Stimulated activated effector memory CD8-positive, alpha-beta T cell treated with anti-CD3 and anti-CD28 coated beads, Interleukin-12 subunit alpha, Interleukin-12 subunit beta, amount 100 ng/mL, for 72 hours (primary cell): ENCODE measurements at regions not wholly inside any gene's neighbourhood (a gene's known extent, or its start where the extent isn't known, plus 50 kb on each side); places are given as distances from the start of the nearest gene placed in this dataset.

Experiments
- ATAC-seq: fragments of 150-1000 bp; cut with Tn5 transposase; 2 replicates; pipeline ENCODE4 v1.10.0; 2021
- DNase-seq, 2 donors: peaks; one replicate each; pipeline ENCODE4 v3.0.0; 2021 to 2022; ENCODE audit warnings: low spot score in 2 of 2
- H3K27ac Mint-ChIP-seq: one replicate; pipeline ENCODE4 v1.8.0; 2022; ENCODE audit warnings: mild to moderate bottlenecking, mixed read lengths
- H3K36me3 Mint-ChIP-seq: one replicate; pipeline ENCODE4 v1.8.0; 2022; ENCODE audit warnings: mild to moderate bottlenecking, mixed read lengths
- H3K4me1 Mint-ChIP-seq: one replicate; pipeline ENCODE4 v1.8.0; 2022; ENCODE audit warnings: mixed read lengths
- H3K4me3 Mint-ChIP-seq: one replicate; pipeline ENCODE4 v1.8.0; 2022; ENCODE audit warnings: mild to moderate bottlenecking, mixed read lengths
- H3K9me3 Mint-ChIP-seq: one replicate; pipeline ENCODE4 v1.8.0; 2022; ENCODE audit warnings: mixed read lengths

DNA sequence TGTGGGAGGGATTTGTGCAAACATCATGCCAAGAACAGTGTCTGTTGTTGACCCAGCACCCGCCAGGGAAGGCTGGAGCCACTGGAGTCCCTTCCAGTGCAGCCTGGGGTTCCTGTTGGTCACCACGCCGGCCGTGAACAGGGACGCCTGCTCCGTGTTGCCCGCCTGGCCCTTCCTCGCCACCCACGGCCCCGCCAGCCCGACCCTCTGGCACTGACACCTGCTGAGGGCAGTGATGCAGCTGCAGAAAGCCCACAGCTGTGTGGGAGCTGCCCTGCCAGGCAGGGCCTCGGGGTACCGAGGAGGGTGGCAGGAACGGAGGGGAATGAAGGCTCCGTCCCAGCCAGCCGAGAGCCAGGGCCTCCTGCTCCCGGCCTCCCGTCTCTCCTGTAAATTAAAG is 75.5 kb upstream of the SLCO4A1 start:
- Mint-ChIP-seq H3K36me3 (no peaks in the 10 kb centered on the region), H3K4me1 (peaks cover 6% of the 10 kb centered on the region), H3K4me3 (no peak overlapping the region), H3K27ac (no peak overlapping the region), H3K9me3 (no peaks in the 10 kb centered on the region)
- DNase-seq: no peak
- no peak for ATAC-seq

GRCh38 chr20:62567246-62568044 is 74.9 kb upstream of the SLCO4A1 start:
- Mint-ChIP-seq H3K27ac (no peak overlapping the region), H3K36me3 (no peaks in the 10 kb centered on the region), H3K4me3 (no peak overlapping the region), H3K9me3 (no peaks in the 10 kb centered on the region), H3K4me1 (peaks cover 11% of the 10 kb centered on the region)
- ATAC-seq (no peak), DNase-seq (no peak)

DNA sequence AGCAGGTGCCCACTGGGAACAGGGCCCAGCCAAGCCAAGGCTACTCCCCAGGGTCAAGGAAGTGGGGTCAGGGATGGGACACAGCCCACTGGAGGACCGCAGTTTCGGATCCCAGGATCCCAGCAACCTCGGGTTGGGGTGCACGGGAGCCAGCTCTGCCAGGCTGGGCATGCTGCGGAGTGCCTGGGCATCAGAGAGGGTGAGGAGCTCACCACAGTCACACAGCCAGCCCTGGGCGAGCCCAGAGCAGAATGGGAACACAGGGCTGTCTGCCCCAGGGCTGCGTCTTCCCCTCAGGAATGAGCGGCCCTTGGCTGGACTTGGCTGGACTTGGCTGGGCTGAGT is 74.3 kb upstream of the SLCO4A1 start:
- Mint-ChIP-seq H3K9me3 (no peaks in the 10 kb centered on the region), H3K4me3 (no peak overlapping the region), H3K4me1 (peaks cover 11% of the 10 kb centered on the region), H3K27ac (no peak overlapping the region), H3K36me3 (no peaks in the 10 kb centered on the region)
- no peak for DNase-seq
- ATAC-seq: no peak

GRCh38 chr20:62569615-62570014 is 72.7 kb upstream of the SLCO4A1 start:
- Mint-ChIP-seq H3K4me3 (no peak overlapping the region), H3K36me3 (no peaks in the 10 kb centered on the region), H3K4me1 (peaks cover 11% of the 10 kb centered on the region), H3K9me3 (no peaks in the 10 kb centered on the region), H3K27ac (no peak overlapping the region)
- DNase-seq: no peak
- ATAC-seq: no peak

DNA sequence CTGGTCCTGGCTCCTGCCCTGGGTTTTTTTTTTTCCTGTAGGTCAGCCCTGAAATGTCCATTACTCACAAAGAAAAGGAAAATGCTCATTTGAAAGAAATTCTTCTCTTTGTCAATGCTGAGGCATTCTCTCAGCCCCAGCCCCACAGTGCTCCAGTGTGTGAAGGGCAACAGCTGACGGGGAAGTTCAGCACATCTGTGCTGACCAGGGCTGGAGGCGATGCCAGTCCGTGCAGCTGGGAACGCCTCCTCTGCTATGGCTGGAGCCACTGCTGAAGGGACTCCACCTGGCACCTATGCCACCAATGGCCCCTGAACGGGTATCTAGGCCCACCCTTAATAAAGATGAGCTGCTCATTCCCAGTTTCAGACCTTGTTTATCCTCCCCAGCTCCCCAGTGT is 71.9 kb upstream of the SLCO4A1 start:
- no peak for DNase-seq
- Mint-ChIP-seq H3K4me1 (peaks cover 11% of the 10 kb centered on the region), H3K36me3 (no peaks in the 10 kb centered on the region), H3K4me3 (no peak overlapping the region), H3K9me3 (no peaks in the 10 kb centered on the region), H3K27ac (no peak overlapping the region)
- ATAC-seq: no peak

GRCh38 chr20:62570897-62571668 is 71.2 kb upstream of the SLCO4A1 start:
- Mint-ChIP-seq H3K4me1 (peaks cover 11% of the 10 kb centered on the region), H3K9me3 (no peaks in the 10 kb centered on the region), H3K36me3 (no peaks in the 10 kb centered on the region), H3K4me3 (no peak overlapping the region), H3K27ac (no peak overlapping the region)
- no peak for DNase-seq
- no peak for ATAC-seq

- DNase-seq (no peak), ATAC-seq (peak; percentile 22)
- H3K4me1 Mint-ChIP-seq: peaks cover 11% of the 10 kb centered on the region
- no peaks in the 10 kb centered on the region for H3K36me3 Mint-ChIP-seq
- no peaks in the 10 kb centered on the region for H3K9me3 Mint-ChIP-seq
- no peak overlapping the region for H3K27ac Mint-ChIP-seq
- no peak overlapping the region for H3K4me3 Mint-ChIP-seq
Measured at GRCh38 chr20:62571669-62572344, 70.5 kb upstream of the SLCO4A1 start.

- no peak overlapping the region for H3K27ac Mint-ChIP-seq
- no peaks in the 10 kb centered on the region for H3K36me3 Mint-ChIP-seq
- H3K4me1 Mint-ChIP-seq: peaks cover 11% of the 10 kb centered on the region
- H3K9me3 Mint-ChIP-seq: no peaks in the 10 kb centered on the region
- no peak for DNase-seq
- no peak overlapping the region for H3K4me3 Mint-ChIP-seq
- no peak for ATAC-seq
Measured at GRCh38 chr20:62572980-62573379, 69.3 kb upstream of the SLCO4A1 start.

- no peaks in the 10 kb centered on the region for H3K9me3 Mint-ChIP-seq
- peaks cover 11% of the 10 kb centered on the region for H3K4me1 Mint-ChIP-seq
- ATAC-seq: no peak
- H3K27ac Mint-ChIP-seq: no peak overlapping the region
- H3K36me3 Mint-ChIP-seq: no peaks in the 10 kb centered on the region
- H3K4me3 Mint-ChIP-seq: no peak overlapping the region
- DNase-seq: no peak
Measured at GRCh38 chr20:62573817-62574216, 68.5 kb upstream of the SLCO4A1 start.

GRCh38 chr20:62574230-62574993 is 67.9 kb upstream of the SLCO4A1 start:
- ATAC-seq (no peak), DNase-seq (no peak)
- Mint-ChIP-seq H3K4me3 (no peak overlapping the region), H3K27ac (no peak overlapping the region), H3K36me3 (no peaks in the 10 kb centered on the region), H3K4me1 (peaks cover 11% of the 10 kb centered on the region), H3K9me3 (no peaks in the 10 kb centered on the region)

DNA sequence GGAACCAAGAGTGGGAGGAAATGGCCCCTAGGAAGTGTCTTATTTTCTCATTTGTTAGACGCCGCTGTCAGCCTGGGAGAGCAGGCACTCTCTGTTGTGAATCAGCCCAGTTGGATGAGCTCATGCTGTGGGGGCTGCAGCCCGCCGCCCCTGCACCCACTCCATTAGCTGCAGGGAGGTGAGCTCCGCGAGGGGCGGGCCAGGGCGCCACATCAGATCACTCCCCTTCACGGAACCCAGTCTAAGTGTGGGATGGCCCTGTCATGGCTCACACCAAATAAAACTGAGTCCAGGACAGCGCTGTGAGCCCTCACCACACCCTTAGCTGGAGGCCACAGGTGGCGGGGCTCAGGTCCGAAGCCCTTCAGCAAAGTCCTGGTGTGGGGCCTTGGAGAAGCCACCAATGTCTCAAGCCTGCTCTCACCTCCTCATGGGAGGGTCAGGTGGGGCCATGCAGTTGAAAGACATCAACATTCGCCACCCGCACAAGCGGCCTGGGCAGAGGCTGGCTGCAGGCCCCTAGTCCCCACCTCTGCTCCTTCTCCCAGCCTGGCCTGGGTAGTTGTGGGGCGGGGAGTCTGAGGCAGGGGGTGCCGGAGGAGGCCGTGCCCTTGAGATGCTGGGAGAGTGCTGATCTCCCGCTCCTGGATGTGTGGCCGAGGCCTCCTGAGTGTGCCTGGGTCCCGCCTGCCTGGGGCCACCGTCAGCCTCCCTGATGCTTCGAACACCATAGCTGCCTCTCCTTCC is 66.2 kb upstream of the SLCO4A1 start:
- Mint-ChIP-seq H3K36me3 (no peaks in the 10 kb centered on the region), H3K4me1 (peaks cover 8% of the 10 kb centered on the region), H3K9me3 (no peaks in the 10 kb centered on the region), H3K4me3 (no peak overlapping the region), H3K27ac (no peak overlapping the region)
- ATAC-seq (no peak), DNase-seq (no peak)

- no peak overlapping the region for H3K27ac Mint-ChIP-seq
- no peak overlapping the region for H3K4me3 Mint-ChIP-seq
- no peak for ATAC-seq
- H3K4me1 Mint-ChIP-seq: peaks cover 4% of the 10 kb centered on the region
- H3K9me3 Mint-ChIP-seq: no peaks in the 10 kb centered on the region
- H3K36me3 Mint-ChIP-seq: no peaks in the 10 kb centered on the region
- no peak for DNase-seq
Measured at GRCh38 chr20:62576815-62577489, 65.4 kb upstream of the SLCO4A1 start.

DNA sequence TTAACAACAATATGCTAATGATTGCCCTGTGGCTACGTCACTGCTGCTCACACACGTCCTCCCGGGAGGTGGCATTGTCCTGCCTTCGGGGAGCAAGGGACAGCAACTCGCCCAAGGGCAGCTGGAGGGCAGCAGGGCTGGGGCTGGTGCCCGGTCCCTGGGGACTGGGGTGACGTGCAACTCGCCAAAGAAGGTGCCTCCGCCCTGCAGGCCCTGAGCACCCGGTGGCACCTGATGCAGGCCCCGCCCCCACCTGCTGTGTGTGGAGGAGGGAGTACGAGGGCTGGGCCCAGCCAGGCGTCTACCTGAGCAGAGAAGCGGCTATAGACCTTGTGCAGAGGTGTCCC is 64.8 kb upstream of the SLCO4A1 start:
- no peak for ATAC-seq
- Mint-ChIP-seq H3K27ac (no peak overlapping the region), H3K4me3 (no peak overlapping the region), H3K9me3 (no peaks in the 10 kb centered on the region), H3K4me1 (no peaks in the 10 kb centered on the region), H3K36me3 (no peaks in the 10 kb centered on the region)
- no peak for DNase-seq

- H3K36me3 Mint-ChIP-seq: no peaks in the 10 kb centered on the region
- no peak for DNase-seq
- no peak overlapping the region for H3K27ac Mint-ChIP-seq
- peaks cover 6% of the 10 kb centered on the region for H3K4me1 Mint-ChIP-seq
- H3K4me3 Mint-ChIP-seq: no peak overlapping the region
- no peaks in the 10 kb centered on the region for H3K9me3 Mint-ChIP-seq
- ATAC-seq: no peak
Measured at GRCh38 chr20:62578294-62578897, 63.9 kb upstream of the SLCO4A1 start.
